Fibroblast of upper back skin (primary cell): ENCODE measurements at regions not wholly inside any gene's neighbourhood (a gene's known extent, or its start where the extent isn't known, plus 50 kb on each side); places are given as distances from the start of the nearest gene placed in this dataset.

Experiments
- DNase-seq: peaks from one replicate; pipeline ENCODE4 v3.0.0-alpha.2; 2013

GRCh38 chr2:120902592-120902991 is 166.9 kb downstream of the GLI2 start:
- DNase-seq, result no peak

GRCh38 chr2:120904379-120904778 is 168.7 kb downstream of the GLI2 start:
- no peak for DNase-seq

DNA sequence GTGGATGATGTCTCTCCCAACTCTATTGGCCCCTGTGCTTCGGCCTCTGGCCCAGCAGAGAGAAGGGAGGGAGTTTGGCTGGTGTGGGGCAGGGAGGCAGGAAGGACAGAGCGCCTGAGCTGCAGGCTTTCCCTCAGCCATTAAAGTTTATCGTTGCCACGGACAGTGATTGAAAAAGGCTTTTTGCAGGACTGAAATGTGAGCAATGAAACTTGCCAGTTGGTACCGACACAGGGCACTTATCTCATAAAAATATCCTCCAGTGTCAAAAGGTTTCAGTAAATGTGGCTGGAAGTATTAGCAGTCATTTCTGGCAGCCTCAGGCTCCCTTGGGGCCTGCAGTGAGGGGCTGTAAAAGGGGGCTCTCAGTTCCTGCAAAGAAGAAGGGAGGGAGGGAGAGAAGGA is 169.2 kb downstream of the GLI2 start:
- no peak for DNase-seq

GRCh38 chr2:120905298-120905697 is 169.6 kb downstream of the GLI2 start:
- DNase-seq, result no peak

- no peak for DNase-seq
Observed at GRCh38 chr2:120905824-120906571, 170.3 kb downstream of the GLI2 start.

GRCh38 chr2:120906914-120907313 is 171.2 kb downstream of the GLI2 start:
- no peak for DNase-seq

GRCh38 chr2:120907822-120908221 is 172.2 kb downstream of the GLI2 start:
- DNase-seq, result no peak

GRCh38 chr2:120908314-120908975 is 172.8 kb downstream of the GLI2 start:
- peak; percentile 67 for DNase-seq

DNA sequence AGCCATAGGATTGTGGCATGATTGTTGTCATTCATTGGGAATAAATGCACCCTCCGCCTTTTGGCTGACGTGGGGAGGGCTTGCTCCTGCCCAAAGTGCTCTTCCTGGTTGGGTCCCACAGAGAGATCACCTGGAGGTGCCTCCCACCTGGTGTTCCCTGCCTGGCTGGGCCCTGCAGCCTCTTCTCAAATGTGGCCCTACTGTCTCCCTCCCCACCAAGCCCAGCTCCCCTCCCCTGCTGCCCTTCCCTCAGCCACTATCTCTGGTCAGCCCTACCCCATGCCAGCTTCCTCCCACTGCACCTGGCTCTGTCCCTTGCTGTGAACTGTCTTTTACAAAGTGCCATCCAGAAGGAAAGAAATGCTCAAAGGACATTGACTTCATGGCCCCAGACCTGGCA is 173.4 kb downstream of the GLI2 start:
- DNase-seq, result no peak

- DNase-seq, result no peak
Observed at GRCh38 chr2:120910164-120910563, 174.5 kb downstream of the GLI2 start.

DNA sequence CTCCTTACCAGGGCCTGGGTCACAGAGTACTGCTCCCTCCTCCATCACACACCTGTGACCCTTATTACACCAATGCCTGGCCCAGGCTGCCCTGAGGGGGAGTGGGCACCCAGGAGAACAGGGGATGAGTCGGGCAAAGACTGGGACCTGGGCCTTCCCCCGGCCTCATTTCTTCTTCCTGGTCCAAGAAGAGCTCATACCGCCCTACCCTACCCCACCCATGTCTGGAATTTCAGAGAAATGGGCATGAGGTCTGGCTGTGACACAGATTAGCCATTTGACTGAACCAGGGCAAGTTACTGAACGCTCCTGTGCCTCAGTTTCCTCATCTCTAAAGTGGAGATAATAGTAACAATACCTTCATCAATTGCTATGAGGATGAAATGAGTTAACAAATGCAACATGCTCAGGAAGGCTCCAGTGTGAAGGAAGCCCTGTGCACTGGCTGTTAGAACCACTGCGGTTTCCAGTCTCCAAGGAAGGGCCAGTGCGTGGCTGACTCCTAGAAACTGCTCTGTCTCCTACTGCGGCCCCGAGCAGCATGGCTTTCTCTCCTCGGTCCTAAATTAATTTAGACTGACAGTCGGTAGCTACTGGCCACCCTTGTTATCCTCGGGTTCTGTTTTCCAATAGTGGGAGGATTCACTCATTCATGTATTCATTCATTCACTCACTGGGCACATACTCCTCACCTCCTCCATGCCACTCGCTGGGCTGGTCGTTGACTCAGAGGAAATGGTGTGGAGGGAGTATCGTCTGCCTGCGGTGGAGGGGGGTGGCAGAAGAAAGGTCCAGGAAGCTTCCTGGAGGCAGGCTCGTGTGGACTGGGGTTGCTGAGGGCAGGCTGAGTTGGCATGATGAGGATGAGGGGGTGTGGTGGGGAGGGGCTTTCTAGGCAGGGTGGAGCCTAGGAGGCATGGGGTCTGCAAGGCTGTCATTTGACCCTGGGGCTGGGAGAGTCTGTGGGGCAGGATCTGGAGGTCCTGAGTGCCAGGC is 175.6 kb downstream of the GLI2 start:
- DNase-seq, result no peak

- DNase-seq, result no peak
Observed at GRCh38 chr2:120912101-120912985, 176.7 kb downstream of the GLI2 start.

- no peak for DNase-seq
Observed at GRCh38 chr2:120913972-120914838, 178.5 kb downstream of the GLI2 start.

- peak; percentile 94 for DNase-seq
Observed at GRCh38 chr2:120914839-120915521, 179.3 kb downstream of the GLI2 start.

DNA sequence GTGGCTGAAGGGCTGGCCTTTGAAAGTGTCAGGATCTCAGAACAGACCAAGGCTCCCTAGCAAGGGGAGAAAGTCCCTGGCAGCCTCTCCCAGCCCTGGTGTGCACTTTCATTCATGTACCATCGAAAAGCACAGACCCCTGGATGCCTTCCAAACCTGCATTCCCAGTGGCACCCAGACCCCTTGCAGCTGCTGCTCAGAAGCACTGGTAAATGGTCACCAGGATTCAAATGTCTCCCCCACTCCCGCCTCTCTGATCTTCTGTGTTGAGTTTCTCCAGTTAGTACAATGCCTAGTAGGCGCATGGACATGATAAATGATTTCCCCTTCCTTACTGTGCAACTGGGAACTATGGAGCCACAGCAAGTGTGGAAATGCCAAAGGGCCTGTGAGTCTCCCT is 180.0 kb downstream of the GLI2 start:
- DNase-seq, result peak; percentile 56

DNA sequence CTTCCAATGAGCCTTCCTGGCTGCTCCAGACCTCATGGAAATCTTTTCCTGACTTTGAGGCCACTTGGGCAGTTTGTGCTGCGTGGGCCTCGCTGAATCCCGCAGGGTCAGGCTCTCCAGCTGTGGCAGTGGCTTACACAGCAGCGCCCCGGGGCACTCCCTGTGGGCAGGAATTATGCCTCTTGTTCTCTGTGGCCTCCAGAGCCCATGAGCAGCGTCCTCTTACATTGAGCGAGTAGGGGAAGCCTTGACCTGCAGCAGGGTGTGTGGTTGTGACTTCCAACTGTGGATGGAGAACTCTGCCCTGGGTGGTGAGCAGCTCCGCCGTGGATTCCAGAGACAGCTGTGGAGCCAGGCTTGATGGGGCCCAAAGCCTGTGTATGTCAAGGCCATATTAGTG is 180.8 kb downstream of the GLI2 start:
- DNase-seq, result no peak

- peak; percentile 76 for DNase-seq
Observed at GRCh38 chr2:120917886-120918285, 182.2 kb downstream of the GLI2 start.

- DNase-seq, result no peak
Observed at GRCh38 chr2:120919216-120919615, 183.5 kb downstream of the GLI2 start.

DNA sequence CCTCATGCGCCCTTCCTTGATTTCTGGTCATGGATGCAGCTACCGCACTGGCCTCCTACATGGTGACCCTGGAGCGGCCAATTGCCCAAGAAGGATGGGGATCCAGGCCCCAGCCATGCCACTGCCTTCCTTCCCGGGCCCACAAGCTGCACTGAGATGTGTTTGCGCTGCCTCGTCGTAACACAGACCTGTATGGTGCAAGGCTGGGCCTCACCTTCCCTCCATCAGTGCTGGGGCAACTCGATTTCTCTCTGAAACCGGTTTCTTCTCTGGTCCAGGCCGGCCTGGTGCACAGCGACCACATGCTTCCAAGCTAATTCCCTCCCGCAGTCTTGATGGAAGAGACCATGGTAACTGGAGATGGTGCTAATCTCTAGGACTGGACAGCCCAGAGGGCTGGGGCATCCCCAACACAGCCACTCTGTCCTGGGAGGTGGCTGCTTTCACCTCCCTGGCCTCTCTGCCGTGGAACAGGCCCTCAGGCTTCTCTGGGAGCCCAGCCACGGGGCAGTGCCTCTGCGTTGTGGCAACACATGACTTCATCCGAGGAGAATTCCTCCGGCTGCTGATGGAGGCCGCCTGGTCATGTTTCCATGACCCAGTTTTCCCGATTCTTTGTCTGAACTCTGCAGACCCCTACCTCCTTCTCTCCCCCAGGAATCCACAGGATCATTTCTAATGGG is 184.2 kb downstream of the GLI2 start:
- peak; percentile 67 for DNase-seq
